Suprapubic skin (tissue), 3 donors: ENCODE measurements at regions not wholly inside any gene's neighbourhood (a gene's known extent, or its start where the extent isn't known, plus 50 kb on each side); places are given as distances from the start of the nearest gene placed in this dataset.

Source experiments
- EP300 ChIP-seq: sonication (generic); formaldehyde crosslinking; IDR thresholded peaks from one replicate; pipeline ENCODE4 v1.6.1; 2017; ENCODE audit warnings: antibody characterized with exemption
- TF ChIP-seq, protein P1 (sequence below), 2 donors: fragments of 200-600 bp in 1 of 2; fragments of 450-650 bp in 1 of 2; sonication (generic) in 1 of 2; IDR thresholded peaks; one replicate each; pipeline ENCODE4 v1.5.1; 2016 to 2019; ENCODE audit warnings: antibody characterized with exemption in 2 of 2, mild to moderate bottlenecking in 1 of 2, moderate library complexity in 1 of 2

DNA sequence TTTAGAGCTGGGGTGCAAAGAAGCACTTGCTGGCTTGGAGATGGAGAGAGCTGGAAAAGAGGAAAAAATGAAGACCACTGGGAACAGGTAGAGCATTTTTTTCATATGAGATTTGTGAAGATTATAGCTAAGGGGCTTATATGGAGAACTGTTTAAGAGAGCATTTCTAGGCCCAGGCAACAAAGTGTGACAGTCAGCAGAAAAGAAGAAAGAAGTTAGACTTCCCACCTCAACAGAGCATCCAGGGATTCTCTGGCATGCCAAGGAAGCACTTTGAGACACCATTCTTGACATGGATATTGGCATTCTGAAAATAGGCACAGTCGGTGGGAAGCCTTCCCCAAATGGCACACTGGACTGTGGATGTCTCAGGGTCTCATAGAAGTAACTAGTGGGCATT lies 195.5 kb downstream of the KLHL28 start:
- TF ChIP-seq, protein P1, sequence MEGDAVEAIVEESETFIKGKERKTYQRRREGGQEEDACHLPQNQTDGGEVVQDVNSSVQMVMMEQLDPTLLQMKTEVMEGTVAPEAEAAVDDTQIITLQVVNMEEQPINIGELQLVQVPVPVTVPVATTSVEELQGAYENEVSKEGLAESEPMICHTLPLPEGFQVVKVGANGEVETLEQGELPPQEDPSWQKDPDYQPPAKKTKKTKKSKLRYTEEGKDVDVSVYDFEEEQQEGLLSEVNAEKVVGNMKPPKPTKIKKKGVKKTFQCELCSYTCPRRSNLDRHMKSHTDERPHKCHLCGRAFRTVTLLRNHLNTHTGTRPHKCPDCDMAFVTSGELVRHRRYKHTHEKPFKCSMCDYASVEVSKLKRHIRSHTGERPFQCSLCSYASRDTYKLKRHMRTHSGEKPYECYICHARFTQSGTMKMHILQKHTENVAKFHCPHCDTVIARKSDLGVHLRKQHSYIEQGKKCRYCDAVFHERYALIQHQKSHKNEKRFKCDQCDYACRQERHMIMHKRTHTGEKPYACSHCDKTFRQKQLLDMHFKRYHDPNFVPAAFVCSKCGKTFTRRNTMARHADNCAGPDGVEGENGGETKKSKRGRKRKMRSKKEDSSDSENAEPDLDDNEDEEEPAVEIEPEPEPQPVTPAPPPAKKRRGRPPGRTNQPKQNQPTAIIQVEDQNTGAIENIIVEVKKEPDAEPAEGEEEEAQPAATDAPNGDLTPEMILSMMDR (IDR thresholded peaks at IDR 0.05) = no peak
- no peak for TF ChIP-seq EP300
